HG03175 (cell line): ENCODE measurements at regions not wholly inside any gene's neighbourhood (a gene's known extent, or its start where the extent isn't known, plus 50 kb on each side); places are given as distances from the start of the nearest gene placed in this dataset.
A peak's percentile ranks its signal among the peaks of the same experiment; 100 is the strongest.

Experiments used
- ATAC-seq: cut with Tn5 transposase; IDR thresholded peaks from one replicate; pipeline ENCODE4 v1.9.1; 2021; ENCODE audit warnings: mild to moderate bottlenecking, moderate library complexity; ENCODE audit not compliant: unreplicated experiment

GRCh38 chr6:45742591-45742990, 273.1 kb downstream of the CLIC5 start:
- ATAC-seq, result no peak

GRCh38 chr6:45741437-45742171, 274.1 kb downstream of the CLIC5 start:
- ATAC-seq, result peak; percentile 60

DNA sequence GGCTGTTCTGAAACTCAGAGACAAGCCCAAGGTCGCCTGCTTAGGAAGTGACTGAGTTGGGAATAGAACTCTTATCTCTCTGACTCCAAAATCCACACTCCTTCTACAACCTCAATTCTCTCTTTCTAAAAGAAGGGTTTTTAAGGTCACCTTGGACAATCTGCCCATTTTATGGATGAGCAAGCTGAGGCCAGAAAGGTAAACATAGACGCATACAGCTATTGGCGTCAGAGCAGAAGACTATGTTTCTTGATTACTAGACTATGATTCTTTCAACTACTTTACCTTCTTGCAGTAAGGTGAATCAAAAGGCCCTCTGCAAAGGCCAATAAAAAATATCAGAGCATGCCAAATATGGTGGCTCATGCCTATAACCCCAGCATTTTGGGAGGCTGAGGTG, 276.6 kb downstream of the CLIC5 start:
- no peak for ATAC-seq

DNA sequence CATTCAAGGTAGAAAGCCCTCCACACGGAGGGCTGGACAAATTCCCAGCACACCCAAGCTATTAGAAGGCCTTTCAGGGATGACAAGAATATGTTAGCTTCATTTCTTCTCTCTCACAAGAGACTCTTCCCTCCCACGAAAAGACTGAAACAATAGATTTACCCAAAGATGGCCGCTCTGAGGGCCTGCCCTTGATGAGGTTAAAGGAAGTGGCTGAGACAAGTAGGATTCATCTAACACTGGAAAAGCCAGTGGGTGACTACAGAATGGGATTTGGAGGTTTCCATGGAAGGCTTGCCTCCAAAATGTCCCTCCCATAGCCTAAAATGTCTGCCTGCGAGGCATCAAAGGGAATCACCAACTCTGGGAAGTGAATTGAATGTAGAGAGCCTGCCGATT, 277.6 kb downstream of the CLIC5 start:
- ATAC-seq, result no peak

DNA sequence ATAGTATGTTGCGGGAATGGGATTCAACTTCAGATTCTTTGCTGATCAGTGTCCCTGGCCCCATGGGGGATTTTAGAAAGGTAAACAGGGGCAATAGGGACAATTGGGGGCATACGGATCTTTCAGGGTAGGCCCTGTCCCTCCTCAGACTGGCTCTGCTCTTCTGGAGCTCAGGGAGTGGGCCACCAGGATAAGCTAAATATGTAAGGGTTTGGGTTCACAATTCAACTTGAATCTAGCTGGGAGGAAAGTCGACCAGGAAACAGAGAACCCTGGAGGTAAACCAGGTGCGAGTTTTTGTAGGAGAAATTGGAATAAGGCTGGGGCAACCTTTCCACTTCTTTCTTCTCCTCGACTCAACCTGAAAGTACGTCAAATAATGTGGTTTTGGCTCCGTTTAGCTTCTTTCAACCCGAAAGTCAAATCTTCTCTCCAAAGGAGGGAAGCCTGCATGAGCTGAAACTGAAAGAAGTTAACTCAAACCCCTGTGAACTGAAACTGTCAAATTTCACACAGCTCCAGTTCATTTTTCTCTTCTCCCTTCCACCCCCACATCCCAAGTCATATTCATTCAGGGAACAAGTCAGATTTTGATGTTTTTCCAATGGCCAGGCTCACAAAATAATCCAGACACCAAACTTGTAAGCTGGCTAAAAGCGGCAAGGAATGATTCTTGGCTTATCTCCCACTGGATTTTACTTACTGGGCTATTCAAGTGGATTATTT, 278.2 kb downstream of the CLIC5 start:
- peak; percentile 78 for ATAC-seq

- no peak for ATAC-seq
These were observed 279.5 kb downstream of the CLIC5 start for GRCh38 chr6:45736134-45736533.

GRCh38 chr6:45732731-45733130, 282.9 kb downstream of the CLIC5 start:
- ATAC-seq, result no peak

DNA sequence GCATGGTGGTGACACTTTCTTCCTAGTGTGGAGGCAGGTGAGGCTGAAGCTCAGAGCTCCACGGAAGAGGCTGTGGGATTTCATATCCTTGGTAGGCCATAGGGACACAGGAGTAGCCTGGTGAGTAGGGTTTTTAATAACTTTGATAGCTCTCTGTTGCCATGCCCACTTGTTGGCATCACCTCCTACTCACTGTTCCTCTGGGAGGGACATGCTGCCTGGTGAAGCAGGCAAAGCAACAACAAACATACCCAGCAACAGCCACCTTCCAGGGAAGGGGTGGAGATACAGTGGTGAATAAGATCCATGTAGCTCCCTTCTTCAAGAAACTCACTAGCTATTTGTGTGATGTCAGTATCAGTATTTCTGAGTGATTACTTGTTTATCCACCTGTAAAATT, 285.4 kb downstream of the CLIC5 start:
- no peak for ATAC-seq

DNA sequence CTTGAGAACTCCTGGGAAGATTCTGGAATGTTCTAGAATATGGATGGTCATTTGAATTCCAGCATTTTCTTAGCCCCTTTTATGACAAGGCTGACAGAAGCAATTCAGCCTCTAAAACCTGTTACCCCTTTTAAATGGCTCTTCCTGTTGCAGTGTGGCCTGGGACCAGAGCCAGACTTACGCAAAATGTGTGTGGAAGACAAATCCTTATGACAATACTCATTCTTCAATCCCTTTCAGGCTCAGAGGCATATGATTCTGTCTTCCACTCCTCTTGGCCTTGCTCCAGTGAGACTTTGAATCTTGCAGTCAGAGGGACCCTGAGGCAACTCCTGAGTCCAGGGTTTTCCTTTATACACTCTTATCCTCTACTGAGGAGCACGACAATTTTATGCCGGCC, 287.0 kb downstream of the CLIC5 start:
- no peak for ATAC-seq

DNA sequence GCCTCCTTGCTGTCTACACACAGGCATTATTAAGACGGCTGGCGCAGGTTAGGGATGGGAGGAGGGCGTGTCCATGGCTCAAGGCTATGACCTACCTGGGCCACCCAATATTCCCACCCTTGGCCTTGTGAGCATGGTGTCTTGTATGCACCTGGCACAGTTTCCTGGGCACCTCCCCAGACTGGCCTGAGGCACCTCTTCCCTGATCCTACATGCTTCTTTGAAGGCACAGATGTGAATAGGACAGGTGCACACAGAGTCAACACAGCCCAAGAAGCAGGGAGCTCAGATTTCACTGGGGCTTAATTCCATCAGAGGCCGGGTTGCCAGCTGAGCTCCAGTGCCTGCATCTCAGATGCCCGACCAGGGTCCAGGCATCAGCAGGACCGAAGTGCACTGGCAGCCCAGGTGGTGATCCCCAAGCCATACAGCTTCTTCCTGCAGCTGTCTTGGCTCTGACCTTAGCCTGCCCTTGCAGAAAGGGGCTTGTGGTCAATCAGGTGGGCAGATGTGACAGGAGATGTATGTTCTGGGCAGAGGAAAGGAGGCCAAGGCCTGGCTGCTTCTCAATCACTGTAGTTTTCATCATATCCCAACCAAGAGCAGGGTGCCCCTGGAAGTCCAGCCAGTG, 287.7 kb downstream of the CLIC5 start:
- no peak for ATAC-seq

GRCh38 chr6:45727228-45727627, 288.4 kb downstream of the CLIC5 start:
- ATAC-seq, result no peak

DNA sequence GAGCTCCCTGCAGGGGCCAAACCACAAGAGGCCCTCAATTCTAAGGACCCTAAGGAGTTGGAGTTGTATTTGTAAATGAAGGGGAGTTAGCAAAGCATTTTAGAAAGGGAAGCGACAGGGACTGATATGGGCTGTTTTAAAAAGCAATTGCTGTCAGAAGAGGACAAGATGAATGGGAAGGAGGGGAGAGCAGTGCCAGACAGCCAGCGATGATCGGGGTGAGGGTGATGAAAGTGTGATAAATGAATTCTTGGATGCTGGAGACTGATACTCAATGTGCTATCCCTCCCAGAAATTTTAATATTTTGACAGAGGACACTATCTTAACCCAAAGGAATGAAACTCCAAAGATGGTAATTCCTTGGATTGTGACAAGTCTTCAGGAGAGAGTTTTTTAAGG, 289.2 kb downstream of the CLIC5 start:
- no peak for ATAC-seq

DNA sequence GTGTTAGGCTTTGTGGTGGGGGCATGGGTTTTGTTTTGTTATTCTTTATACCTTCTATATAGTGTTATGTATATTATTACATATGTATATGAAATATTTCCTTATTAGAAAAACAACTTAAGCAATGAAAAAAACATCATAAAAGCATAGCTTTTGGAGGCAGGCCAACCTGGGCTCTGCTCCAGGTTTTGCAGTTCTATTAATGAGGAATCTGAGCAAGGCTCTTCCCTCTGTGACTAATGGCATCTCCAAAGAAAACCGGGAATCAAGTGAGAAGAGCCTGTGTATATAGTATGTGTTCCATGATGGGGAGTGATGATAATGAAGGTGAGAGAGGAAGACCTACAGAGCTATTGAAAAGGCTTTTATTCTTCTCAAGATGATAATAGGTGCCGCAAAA, 291.1 kb downstream of the CLIC5 start:
- ATAC-seq, result no peak

- ATAC-seq, result no peak
These were observed 291.6 kb downstream of the CLIC5 start for GRCh38 chr6:45724027-45724426.

DNA sequence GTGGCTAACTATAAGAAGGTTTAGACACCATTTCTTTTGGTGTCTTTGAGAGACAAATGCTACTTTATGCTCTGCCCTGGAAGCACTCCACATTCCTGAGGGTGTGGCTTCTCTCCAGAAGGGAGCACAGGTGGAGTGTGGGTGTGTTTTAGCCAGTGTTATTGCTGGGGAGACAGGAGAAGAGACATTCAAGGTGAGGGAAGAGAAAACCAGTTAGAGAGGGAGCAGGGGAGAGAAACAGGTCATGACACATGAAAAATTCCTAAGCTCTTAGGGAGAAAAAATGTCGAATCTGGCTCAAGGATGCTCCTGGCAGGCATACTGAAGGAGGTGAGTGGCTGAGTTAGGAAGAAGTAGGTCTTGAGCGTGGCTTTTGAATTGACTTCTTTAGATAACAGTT, 292.8 kb downstream of the CLIC5 start:
- no peak for ATAC-seq

DNA sequence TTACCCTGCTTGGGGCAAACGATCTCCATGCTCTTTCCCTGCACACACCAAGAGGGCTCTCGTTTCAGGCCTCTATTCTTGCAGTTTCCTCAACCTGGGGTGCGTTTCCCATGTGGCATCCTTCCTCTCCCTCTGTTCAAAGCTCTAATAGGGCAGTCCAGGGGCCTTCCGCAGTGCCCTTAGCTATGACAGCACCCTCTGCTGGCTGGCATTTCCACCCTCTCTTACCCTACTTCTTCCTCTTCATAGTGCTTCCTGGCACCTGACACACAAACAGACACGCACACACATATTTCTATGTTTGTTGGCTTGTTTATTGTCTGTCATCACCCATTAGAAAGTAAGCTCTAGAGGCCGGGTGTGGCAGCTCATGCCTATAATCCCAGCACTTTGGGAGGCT, 294.0 kb downstream of the CLIC5 start:
- no peak for ATAC-seq

DNA sequence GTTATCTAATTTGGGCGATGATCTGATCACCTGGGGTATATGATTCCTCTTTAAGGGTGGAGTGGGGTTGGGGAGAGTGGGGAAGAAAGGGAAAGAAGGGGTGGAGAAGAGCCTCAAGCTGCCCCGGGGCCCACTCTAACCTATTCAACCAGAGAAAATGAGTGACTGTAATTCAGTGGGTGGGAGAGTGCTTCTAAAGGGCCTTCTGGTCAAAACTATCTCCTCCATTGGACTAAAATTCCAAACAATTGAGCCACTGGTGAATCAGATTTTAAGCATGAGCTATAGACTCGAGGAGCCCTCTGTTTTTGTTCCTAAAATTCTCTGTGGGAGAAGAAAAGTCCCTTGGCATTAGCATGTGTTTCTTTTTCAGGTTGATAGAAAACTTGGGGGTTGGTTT, 296.8 kb downstream of the CLIC5 start:
- ATAC-seq, result no peak

GRCh38 chr6:45718131-45718530, 297.5 kb downstream of the CLIC5 start:
- ATAC-seq, result no peak

GRCh38 chr6:45717715-45718114, 297.9 kb downstream of the CLIC5 start:
- ATAC-seq, result no peak

- no peak for ATAC-seq
These were observed 298.6 kb downstream of the CLIC5 start for GRCh38 chr6:45717027-45717426.

DNA sequence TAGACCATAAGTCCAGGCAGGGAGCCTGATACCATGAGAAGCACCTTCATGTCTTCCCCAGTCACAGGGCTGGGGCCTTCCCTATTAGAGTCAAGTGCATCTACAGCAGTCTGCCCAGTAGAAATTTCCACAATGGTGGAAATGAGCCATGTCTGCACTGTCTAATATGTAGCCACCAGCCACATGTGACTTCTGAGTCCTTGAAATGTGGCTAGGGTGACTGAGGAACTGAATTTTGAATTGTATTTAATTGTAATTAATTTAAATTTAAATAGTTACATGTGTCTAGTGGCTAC, 300.2 kb downstream of the CLIC5 start:
- no peak for ATAC-seq

DNA sequence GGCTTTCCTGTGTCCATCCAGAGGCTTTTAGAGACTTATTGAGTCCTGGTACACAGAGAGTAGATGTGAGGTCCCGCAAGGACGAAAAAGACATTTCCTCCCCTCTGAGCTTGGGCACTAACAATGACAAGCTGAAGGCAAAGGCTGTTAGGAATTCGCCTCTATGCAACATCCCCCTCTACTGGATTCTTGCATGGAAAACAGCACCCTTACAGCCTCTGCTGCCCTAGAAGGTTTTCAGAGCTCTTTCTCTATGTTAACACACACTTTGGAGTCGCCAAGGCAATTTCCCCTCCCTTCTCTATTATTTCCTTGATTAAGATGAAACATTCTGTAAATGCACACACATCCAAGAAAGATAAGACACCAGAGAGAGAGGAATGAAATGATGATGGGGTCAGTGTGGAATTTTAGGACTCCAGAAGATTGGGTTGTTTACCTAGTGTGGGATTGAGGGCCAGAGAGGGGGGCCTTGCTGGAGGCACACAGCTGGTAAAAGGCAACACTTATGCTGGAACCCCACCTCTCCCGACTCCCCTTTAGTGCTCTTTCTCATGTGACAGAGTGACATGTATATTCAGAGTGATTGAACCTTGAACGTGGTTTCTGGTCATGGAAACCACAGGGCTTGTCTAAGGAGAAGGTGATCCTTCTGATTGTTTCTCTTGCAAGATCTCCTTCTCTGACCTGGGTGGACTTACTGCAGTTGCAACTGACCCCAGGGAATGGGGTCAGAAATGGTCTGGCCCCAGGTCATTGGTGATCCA, 300.7 kb downstream of the CLIC5 start:
- ATAC-seq, result peak; percentile 29
